Upper lobe of left lung (tissue), 6 donors: ENCODE measurements at regions not wholly inside any gene's neighbourhood (a gene's known extent, or its start where the extent isn't known, plus 50 kb on each side); places are given as distances from the start of the nearest gene placed in this dataset.

Experiments
- ATAC-seq, 2 donors: fragments of 200-7000 bp; cut with Tn5 transposase; one replicate each; pipeline ENCODE4 v1.9.1; 2022; ENCODE audit warnings: mild to moderate bottlenecking in 2 of 2, moderate library complexity in 2 of 2; ENCODE audit not compliant: low FRiP score in 2 of 2
- DNase-seq, 2 donors: peaks; one replicate each; pipeline ENCODE4 v3.0.0-alpha.2; 2019 to 2020
- H3K27ac ChIP-seq, 4 donors: fragments of 200-600 bp; sonication (generic); one replicate each; pipeline ENCODE4 v1.5.1; 2016 to 2019
- H3K27me3 ChIP-seq, 4 donors: fragments of 200-600 bp; sonication (generic); one replicate each; pipeline ENCODE4 v1.5.1; 2017 to 2019
- H3K36me3 ChIP-seq, 4 donors: fragments of 200-600 bp; sonication (generic); one replicate each; pipeline ENCODE4 v1.5.1; 2016 to 2019
- H3K4me1 ChIP-seq, 4 donors: fragments of 200-600 bp; sonication (generic); one replicate each; pipeline ENCODE4 v1.5.1; 2018 to 2019
- H3K4me3 ChIP-seq, 4 donors: fragments of 200-600 bp; sonication (generic); one replicate each; pipeline ENCODE4 v1.5.1; 2017 to 2019; ENCODE audit warnings: mild to moderate bottlenecking in 2 of 4, moderate library complexity in 1 of 4
- H3K9me3 ChIP-seq, 4 donors: fragments of 200-600 bp; sonication (generic); one replicate each; pipeline ENCODE4 v1.5.1; 2018 to 2019
- EP300 ChIP-seq, 4 donors: sonication (generic); formaldehyde crosslinking; IDR thresholded peaks; one replicate each; pipeline ENCODE4 v1.5.1; 2017; ENCODE audit warnings: antibody characterized with exemption in 4 of 4, control low read depth in 2 of 4
- POLR2A ChIP-seq, 4 donors: fragments of 450-650 bp; IDR thresholded peaks; one replicate each; pipeline ENCODE4 v1.5.1; 2016 to 2017; ENCODE audit warnings: antibody characterized with exemption in 4 of 4, mild to moderate bottlenecking in 2 of 4
- POLR2AphosphoS5 ChIP-seq, 2 donors: sonication (generic); formaldehyde crosslinking; IDR thresholded peaks; one replicate each; pipeline ENCODE4 v1.5.1; 2017; ENCODE audit warnings: antibody characterized with exemption in 2 of 2
- WGBS, 2 donors: methylation state at CpG; one replicate each; pipeline ENCODE4 v1.1.5; 2017 to 2018; 5-methylcytosine and 5-hydroxymethylcytosine counted together
- TF ChIP-seq, protein P1 (sequence below), 6 experiments: fragments of 450-650 bp in 4 of 6; fragments of 200-600 bp in 2 of 6; sonication (generic) in 2 of 6; IDR thresholded peaks; one replicate each; pipeline ENCODE4 v1.5.1; 2016 to 2019; ENCODE audit warnings: antibody characterized with exemption in 6 of 6
- donor health status: DM: no; HTN: no; CAD: no; lungs with moderate emphysema.
- donor health status: DM: no; HTN: yes; CAD: no; lungs with severe emphysema.

DNA sequence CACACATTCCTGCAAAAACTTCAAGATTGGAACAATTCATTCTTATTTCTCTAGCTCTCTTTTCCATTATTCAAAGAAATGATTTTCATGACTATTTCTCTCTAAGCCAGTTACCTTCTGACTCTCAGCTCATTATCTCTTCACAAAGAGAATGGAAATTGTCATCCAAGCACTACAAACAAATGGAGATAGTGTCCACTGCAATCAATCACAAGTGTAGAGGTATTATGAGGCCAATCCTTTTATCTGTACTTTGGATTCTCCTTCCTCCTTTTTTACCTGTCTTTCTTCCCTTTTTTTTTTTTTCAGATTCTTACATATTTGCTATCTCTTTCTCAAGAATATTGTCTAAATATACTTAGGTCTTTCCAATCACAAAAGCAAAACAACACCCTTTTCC, 497.7 kb upstream of the MEF2C start:
- no peak for ATAC-seq

DNA sequence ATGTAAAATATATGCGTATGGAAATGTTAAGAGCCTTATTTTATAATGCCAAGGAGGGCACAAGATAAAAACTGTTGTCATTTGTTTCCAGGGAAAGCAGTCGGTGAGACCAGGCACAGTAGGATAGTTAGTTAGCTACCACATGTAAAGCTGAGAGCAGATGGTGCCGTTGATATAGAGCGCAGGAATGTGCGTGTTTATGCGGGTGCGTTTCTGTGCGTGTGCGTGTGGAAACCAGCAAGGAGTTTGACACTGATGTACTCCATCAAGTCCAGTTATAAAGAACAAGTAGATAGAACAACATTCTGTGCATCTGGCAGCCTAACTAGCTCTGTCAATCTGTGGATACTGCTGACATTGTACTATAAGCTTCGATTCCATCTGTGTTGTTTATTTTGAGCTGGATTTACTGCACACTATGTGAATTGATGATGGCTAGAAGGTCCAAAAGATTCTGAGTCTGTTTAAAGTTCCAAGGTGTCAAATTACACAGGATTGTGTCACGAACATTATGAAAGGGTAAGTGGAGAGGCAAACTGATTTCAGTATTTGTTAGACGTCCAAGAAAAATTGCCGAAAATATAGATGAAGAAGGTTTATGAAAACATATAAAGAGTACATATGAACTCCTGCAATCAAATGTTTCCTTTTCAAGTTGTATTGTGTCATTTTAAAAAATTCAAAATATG, 494.9 kb upstream of the MEF2C start:
- Histone ChIP-seq H3K9me3 (no peaks in the 10 kb centered on the region), H3K27ac (no peak overlapping the region), H3K4me3 (no peak overlapping the region), H3K36me3 (no peaks in the 10 kb centered on the region), H3K4me1 (no peaks in the 10 kb centered on the region), H3K27me3 (no peaks in the 10 kb centered on the region)
- ATAC-seq (no peak), DNase-seq (no peak)
- TF ChIP-seq, protein P1, sequence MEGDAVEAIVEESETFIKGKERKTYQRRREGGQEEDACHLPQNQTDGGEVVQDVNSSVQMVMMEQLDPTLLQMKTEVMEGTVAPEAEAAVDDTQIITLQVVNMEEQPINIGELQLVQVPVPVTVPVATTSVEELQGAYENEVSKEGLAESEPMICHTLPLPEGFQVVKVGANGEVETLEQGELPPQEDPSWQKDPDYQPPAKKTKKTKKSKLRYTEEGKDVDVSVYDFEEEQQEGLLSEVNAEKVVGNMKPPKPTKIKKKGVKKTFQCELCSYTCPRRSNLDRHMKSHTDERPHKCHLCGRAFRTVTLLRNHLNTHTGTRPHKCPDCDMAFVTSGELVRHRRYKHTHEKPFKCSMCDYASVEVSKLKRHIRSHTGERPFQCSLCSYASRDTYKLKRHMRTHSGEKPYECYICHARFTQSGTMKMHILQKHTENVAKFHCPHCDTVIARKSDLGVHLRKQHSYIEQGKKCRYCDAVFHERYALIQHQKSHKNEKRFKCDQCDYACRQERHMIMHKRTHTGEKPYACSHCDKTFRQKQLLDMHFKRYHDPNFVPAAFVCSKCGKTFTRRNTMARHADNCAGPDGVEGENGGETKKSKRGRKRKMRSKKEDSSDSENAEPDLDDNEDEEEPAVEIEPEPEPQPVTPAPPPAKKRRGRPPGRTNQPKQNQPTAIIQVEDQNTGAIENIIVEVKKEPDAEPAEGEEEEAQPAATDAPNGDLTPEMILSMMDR (IDR thresholded peaks at IDR 0.05) = no peak
- 82 to 84% methylated on average over 13 of the region's 13 CpGs for WGBS, 2 donors

More for the DNA sequence above, 497.7 kb upstream of the MEF2C start:
- TF ChIP-seq POLR2A (IDR thresholded peaks at IDR 0.05) = no peak
- TF ChIP-seq, protein P1 (IDR thresholded peaks at IDR 0.05) = no peak
- no peak for TF ChIP-seq POLR2AphosphoS5 (IDR thresholded peaks at IDR 0.05)
- no peak for TF ChIP-seq EP300 (IDR thresholded peaks at IDR 0.05)
- no peaks in the 10 kb centered on the region for H3K4me1 ChIP-seq
- H3K9me3 ChIP-seq = no peaks in the 10 kb centered on the region
- H3K27me3 ChIP-seq = no peaks in the 10 kb centered on the region
- no peak overlapping the region for H3K4me3 ChIP-seq
- H3K36me3 ChIP-seq = no peaks in the 10 kb centered on the region
- no peak for DNase-seq
- no peak overlapping the region for H3K27ac ChIP-seq

DNA sequence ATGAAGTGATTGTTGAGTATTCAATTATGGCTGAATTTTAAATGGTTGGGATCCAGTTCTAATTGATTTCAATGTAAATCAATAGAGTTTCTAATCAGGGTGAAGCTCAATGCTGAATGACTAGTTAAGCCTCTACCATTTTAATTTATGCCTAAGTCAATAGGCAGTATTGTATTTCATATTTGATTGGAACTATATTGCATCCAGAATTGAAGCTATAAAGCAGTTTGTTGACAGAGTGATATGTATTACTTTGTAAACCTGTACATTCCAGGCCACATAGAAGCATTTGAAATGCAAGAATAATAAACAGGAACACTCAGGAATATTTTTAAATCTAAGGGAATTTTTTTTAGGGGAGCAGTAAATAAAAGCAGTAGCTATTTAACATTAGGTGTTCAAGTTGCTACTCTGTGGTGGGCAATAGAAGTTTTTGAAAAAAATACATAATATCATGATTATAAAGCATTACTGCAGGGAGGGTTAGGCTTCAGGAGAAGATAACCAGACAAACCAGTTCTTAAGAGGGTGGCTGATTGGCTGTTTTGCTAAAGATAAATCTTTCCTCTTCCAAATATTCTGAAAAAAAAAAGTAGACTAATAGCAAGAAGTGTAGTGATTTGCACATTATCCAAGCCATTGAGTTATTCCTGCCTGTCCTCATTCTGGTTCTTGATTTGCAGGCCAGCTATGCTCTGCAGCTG, 492.0 kb upstream of the MEF2C start:
- DNase-seq (no peak), ATAC-seq (no peak)
- TF ChIP-seq, protein P1 (IDR thresholded peaks at IDR 0.05) = no peak
- no peak for TF ChIP-seq POLR2AphosphoS5 (IDR thresholded peaks at IDR 0.05)
- TF ChIP-seq EP300 (IDR thresholded peaks at IDR 0.05) = no peak
- no peak for TF ChIP-seq POLR2A (IDR thresholded peaks at IDR 0.05)
- H3K9me3 ChIP-seq = no peaks in the 10 kb centered on the region
- H3K27me3 ChIP-seq = no peaks in the 10 kb centered on the region
- no peak overlapping the region for H3K27ac ChIP-seq
- H3K36me3 ChIP-seq = no peaks in the 10 kb centered on the region
- H3K4me1 ChIP-seq = no peaks in the 10 kb centered on the region
- H3K4me3 ChIP-seq = no peak overlapping the region

DNA sequence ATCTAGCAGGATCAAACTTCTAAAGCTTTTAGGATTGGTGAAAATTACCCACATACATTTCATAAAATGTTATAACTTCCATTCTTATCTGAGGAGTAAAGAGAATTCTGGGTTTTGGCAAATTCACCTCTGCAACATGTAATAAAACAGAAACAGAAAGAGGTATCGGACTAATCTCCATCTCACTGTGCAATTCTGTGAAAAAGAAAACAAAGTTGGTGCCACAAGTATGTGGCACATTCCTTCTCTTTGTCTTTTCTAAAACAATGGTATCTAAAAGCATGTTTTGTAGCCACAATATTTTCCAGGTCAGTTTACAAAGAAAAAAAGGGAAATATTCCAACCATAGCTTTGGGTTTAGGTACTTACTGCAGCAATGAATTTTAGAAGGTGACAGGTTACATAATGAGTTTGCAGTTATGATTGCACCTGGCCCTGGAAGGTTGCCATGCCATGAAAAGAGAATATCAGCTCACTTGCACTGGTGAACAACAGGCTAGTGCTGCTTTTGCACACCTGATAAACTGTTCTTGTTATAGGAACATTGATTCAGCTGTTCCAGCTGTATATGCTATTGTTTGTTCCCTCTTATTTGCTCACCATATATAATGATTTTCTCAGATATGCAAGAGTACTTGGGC, 491.3 kb upstream of the MEF2C start:
- Histone ChIP-seq H3K27me3 (no peaks in the 10 kb centered on the region), H3K36me3 (no peaks in the 10 kb centered on the region), H3K9me3 (no peaks in the 10 kb centered on the region), H3K4me3 (no peak overlapping the region), H3K27ac (no peak overlapping the region), H3K4me1 (no peaks in the 10 kb centered on the region)
- TF ChIP-seq, protein P1 (IDR thresholded peaks at IDR 0.05) = no peak
- TF ChIP-seq EP300 (IDR thresholded peaks at IDR 0.05) (no peak), POLR2A (IDR thresholded peaks at IDR 0.05) (no peak), POLR2AphosphoS5 (IDR thresholded peaks at IDR 0.05) (no peak)
- ATAC-seq = no peak
- 82 to 94% methylated on average over 1 of the region's 1 CpG for WGBS, 2 donors
- no peak for DNase-seq
